ENCODE measurements at regions not wholly inside any gene's neighbourhood (a gene's known extent, or its start where the extent isn't known, plus 50 kb on each side); places are given as distances from the start of the nearest gene placed in this dataset.
"Not testable (repeated sequence)": the region's sequence is repeated elsewhere in the genome, so short reads cannot be mapped to it uniquely, and the experiment has no call there.

DNA sequence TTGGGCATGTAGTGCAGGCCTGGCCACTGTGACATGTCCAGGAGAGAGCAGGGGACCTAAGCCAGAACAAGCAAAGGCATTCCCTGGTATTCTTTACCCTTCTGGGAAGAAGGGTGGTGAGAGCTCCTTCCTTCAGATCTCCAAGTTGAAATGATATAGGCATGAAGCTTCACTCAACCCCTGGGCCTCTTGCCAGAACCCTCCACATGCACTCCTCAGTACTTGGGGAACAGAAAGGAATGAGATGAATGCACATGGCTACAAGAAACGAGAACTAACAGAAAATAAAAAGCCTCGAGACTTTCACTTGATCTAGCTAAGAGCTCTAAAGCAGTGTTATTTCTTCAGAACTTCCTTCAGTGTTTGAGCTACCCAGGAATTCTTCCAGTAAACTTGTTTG lies 262.2 kb downstream of the ETV1 start:
- DNase-seq (ENCODE audit: low read depth in 4 of 4, low spot score in 3 of 4): no peak

DNA sequence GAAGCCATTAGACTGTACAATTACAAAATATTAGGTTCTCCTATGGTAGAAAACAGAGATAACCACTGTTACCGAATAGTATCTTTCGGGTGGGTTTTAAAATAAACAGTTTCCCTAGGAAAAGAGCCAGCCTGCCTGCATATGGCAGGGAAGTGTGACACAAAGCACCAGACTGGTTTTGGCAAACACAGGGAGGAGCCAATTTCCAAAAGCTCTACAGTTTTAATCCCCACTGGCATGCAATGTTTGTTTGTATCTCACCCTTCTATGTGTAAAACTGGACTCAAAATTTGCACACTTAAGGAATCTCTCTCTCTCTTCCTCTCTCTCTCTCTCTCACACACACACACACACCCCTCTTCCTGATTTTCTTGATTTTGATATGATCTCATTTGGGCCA lies 261.7 kb downstream of the ETV1 start:
- DNase-seq (ENCODE audit: low read depth in 4 of 4, low spot score in 3 of 4): no peak

DNA sequence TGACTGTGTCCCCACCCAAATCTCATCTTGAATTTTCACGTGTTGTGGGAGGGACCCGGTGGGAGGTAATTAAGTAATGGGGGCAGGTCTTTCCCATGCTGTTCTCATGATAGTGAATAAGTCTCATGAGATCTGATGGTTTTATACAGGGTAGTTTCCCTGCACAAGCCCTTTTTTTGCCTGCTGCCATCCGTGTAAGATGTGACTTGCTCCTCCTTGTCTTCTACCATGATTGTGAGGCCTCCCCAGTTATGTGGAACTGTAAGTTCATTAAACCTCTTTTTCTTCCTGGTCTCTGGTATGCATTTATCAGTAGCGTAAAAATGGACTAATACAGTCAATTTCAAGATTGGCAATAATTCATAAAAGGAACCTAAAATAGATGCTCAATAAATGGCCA lies 261.0 kb downstream of the ETV1 start:
- DNase-seq (ENCODE audit: low read depth in 4 of 4, low spot score in 3 of 4): not testable (repeated sequence)

DNA sequence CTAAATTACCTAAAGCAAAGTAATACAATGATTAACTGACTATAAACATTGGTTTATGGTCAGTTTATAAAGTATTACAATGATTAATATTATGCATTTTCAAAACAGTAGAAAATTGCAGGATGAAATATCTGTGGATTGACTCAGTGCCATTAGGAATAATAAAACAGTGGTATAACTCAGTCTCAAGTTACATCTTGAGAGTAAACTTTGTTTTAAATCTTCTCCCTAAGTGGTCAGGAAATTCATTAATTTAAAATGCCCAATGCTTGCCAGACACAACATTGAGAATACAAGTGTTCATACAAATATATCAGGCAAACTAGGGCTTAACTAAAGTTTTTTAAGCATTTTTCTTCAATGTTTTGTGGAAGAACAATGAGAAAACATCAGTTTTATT lies 257.8 kb downstream of the ETV1 start:
- no peak for DNase-seq (ENCODE audit: low read depth in 4 of 4, low spot score in 3 of 4)

GRCh38 chr7:13737563-13737962 lies 251.9 kb downstream of the ETV1 start:
- no peak for DNase-seq (ENCODE audit: low read depth in 4 of 4, low spot score in 3 of 4)

GRCh38 chr7:13742126-13742525 lies 247.3 kb downstream of the ETV1 start:
- DNase-seq (ENCODE audit: low read depth in 4 of 4, low spot score in 3 of 4): no peak

GRCh38 chr7:13742811-13743210 lies 246.7 kb downstream of the ETV1 start:
- DNase-seq (ENCODE audit: low read depth in 4 of 4, low spot score in 3 of 4): no peak

- DNase-seq (ENCODE audit: low read depth in 4 of 4, low spot score in 3 of 4): no peak
These were observed 246.2 kb downstream of the ETV1 start for GRCh38 chr7:13743226-13743625.

- no peak for DNase-seq (ENCODE audit: low read depth in 4 of 4, low spot score in 3 of 4)
These were observed 243.9 kb downstream of the ETV1 start for GRCh38 chr7:13745530-13745929.

DNA sequence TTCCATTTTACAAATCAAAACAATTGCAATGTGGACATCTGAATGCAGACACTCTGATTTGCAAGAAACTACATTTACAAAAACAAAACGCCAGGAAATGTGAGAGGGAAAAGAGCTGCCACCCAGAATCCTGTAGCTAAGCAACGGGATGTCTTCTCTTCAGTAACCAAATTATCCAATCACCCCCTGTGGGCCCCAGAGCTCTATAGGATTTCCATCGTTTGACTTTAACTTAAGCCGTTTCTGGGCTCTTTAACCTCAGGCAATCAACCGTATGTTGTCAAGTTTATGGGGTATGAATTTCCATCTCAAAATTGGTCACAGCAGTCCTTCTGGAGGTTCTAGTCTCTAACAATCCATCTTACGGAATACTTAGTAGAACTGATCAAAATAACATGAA lies 240.5 kb downstream of the ETV1 start:
- no peak for DNase-seq (ENCODE audit: low read depth in 4 of 4, low spot score in 3 of 4)

DNA sequence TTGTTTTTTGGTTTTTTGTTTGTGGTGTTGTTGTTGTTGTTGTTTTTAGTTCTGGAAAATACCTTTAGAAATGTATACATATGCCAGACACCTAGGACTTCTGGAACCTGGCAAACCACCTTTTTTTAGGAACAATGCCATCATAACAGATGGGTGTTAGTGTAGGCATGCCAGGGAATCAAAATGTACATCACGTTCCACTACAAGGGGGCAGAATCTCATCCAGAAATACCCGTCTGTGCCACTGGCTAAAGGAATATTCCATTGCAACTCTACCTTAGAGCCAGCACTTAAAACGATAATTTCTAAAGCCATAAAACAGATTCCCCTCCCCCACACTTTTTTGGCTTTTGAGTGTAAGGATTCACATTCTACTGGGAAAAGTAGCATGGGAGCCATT lies 239.8 kb downstream of the ETV1 start:
- DNase-seq (ENCODE audit: low read depth in 4 of 4, low spot score in 3 of 4): no peak

DNA sequence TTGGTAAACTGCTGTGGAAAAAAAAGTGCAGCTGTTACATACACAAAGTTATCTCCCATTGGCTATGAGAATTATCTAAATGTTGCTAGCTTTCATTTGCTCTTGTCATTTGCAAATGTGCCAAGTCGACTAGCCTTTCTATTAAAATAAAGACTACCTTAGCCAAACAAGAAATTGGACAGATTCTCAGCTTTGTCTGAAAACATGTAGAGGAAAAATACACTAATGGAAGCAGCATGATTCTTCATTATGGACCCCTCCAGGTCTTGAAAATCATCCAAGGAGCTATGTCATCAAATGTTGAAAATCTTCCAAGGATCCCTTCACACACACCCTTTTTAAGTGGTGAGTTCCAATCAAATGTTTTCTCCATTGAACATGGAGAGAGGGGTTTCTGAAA lies 237.7 kb downstream of the ETV1 start:
- no peak for DNase-seq (ENCODE audit: low read depth in 4 of 4, low spot score in 3 of 4)

- DNase-seq (ENCODE audit: low read depth in 4 of 4, low spot score in 3 of 4): no peak
These were observed 231.6 kb downstream of the ETV1 start for GRCh38 chr7:13757841-13758240.

DNA sequence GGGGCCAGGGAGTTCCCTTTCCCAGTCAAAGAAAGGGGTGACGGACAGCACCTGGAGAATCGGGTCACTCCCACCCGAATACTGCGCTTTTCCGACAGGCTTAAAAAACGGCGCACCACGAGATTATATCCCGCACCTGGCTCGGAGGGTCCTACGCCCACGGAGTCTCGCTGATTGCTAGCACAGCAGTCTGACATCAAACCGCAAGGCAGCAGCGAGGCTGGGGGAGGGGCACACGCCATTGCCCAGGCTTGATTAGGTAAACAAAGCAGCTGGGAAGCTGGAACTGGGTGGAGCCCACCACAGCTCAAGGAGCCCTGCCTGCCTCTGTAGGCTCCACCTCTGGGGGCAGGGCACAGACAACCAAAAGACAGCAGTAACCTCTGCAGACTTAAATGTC lies 223.6 kb downstream of the ETV1 start:
- DNase-seq (ENCODE audit: low read depth in 4 of 4, low spot score in 3 of 4): not testable (repeated sequence)

GRCh38 chr7:13770305-13770704 lies 219.2 kb downstream of the ETV1 start:
- DNase-seq (ENCODE audit: low read depth in 4 of 4, low spot score in 3 of 4): no peak

- no peak for DNase-seq (ENCODE audit: low read depth in 4 of 4, low spot score in 3 of 4)
These were observed 214.5 kb downstream of the ETV1 start for GRCh38 chr7:13774976-13775375.

- no peak for DNase-seq (ENCODE audit: low read depth in 4 of 4, low spot score in 3 of 4)
These were observed 212.2 kb downstream of the ETV1 start for GRCh38 chr7:13777242-13777641.

GRCh38 chr7:13778967-13779366 lies 210.5 kb downstream of the ETV1 start:
- DNase-seq (ENCODE audit: low read depth in 4 of 4, low spot score in 3 of 4): no peak

- DNase-seq (ENCODE audit: low read depth in 4 of 4, low spot score in 3 of 4): no peak
These were observed 198.9 kb downstream of the ETV1 start for GRCh38 chr7:13790611-13791010.

GRCh38 chr7:13792208-13792607 lies 197.3 kb downstream of the ETV1 start:
- DNase-seq (ENCODE audit: low read depth in 4 of 4, low spot score in 3 of 4): no peak

- no peak for DNase-seq (ENCODE audit: low read depth in 4 of 4, low spot score in 3 of 4)
These were observed 195.5 kb downstream of the ETV1 start for GRCh38 chr7:13793926-13794325.

DNA sequence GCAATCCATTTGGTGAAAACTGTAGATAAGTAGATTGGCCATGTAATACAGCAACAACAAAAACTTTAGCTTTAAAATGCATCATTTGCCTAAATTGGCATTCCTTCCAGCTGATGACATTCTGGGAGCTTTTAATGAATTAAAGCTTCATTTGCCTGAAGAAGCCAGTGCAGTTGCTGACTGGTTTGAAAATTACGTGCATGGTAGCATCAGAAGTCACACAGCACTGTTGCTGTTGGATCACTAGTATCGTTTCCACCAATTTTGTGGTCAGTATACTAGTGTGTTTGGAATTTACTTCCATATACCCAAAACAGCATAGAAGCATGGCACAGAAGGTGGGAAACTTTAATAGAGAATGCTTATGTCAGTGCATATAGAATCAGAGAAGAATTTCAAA lies 194.9 kb downstream of the ETV1 start:
- DNase-seq (ENCODE audit: low read depth in 4 of 4, low spot score in 3 of 4): no peak

GRCh38 chr7:13797545-13797944 lies 191.9 kb downstream of the ETV1 start:
- DNase-seq (ENCODE audit: low read depth in 4 of 4, low spot score in 3 of 4): no peak
